SK-N-SH treated with all-trans-retinoic acid at 6 μM for 48 hours (cell line): ENCODE measurements at regions not wholly inside any gene's neighbourhood (a gene's known extent, or its start where the extent isn't known, plus 50 kb on each side); places are given as distances from the start of the nearest gene placed in this dataset.
"Not testable (repeated sequence)": the region's sequence is repeated elsewhere in the genome, so short reads cannot be mapped to it uniquely, and the experiment has no call there.

ENCODE experiments used
- ATAC-seq: fragments of 200-7000 bp; cut with Tn5 transposase; 3 replicates; pipeline ENCODE4 v1.9.1; 2020; ENCODE audit warnings: mild to moderate bottlenecking, moderate library complexity
- ARNTL ChIP-seq: fragments of 450-650 bp; formaldehyde crosslinking; IDR thresholded peaks from 2 replicates; pipeline ENCODE4 v1.5.0; 2020; ENCODE audit warnings: low read depth, mild to moderate bottlenecking, moderate library complexity, borderline replicate concordance
- BACH2 ChIP-seq: fragments of 250-450 bp; sonication (Bioruptor Pico); IDR thresholded peaks from 2 replicates; pipeline ENCODE4 v1.9.0; 2021; ENCODE audit warnings: mild to moderate bottlenecking, borderline replicate concordance
- CSDC2 ChIP-seq: fragments of 250-450 bp; sonication (Bioruptor Pico); IDR thresholded peaks from 2 replicates; pipeline ENCODE4 v1.5.0; 2020; ENCODE audit warnings: mild to moderate bottlenecking, moderate library complexity
- CSRNP3 ChIP-seq: fragments of 250-450 bp; sonication (Bioruptor Pico); IDR thresholded peaks from 2 replicates; pipeline ENCODE4 v1.5.1; 2021; ENCODE audit warnings: mild to moderate bottlenecking, moderate library complexity
- ESRRG ChIP-seq: fragments of 250-450 bp; sonication (Bioruptor Pico); IDR thresholded peaks from 2 replicates; pipeline ENCODE4 v1.6.1; 2021; ENCODE audit warnings: mild to moderate bottlenecking
- GLIS3 ChIP-seq: fragments of 250-450 bp; sonication (Bioruptor Pico); IDR thresholded peaks from 2 replicates; pipeline ENCODE4 v1.5.0; 2020; ENCODE audit warnings: mild to moderate bottlenecking, moderate library complexity
- ISL1 ChIP-seq: fragments of 250-450 bp; sonication (Bioruptor Pico); IDR thresholded peaks from 2 replicates; pipeline ENCODE4 v2.1.2; 2022; ENCODE audit warnings: mild to moderate bottlenecking, moderate library complexity
- OSR1 ChIP-seq: fragments of 250-450 bp; sonication (Bioruptor Pico); IDR thresholded peaks from 2 replicates; pipeline ENCODE4 v1.8.0; 2022; ENCODE audit warnings: moderate library complexity, mild to moderate bottlenecking, inconsistent platforms
- PPARA ChIP-seq: fragments of 250-450 bp; sonication (Bioruptor Pico); IDR thresholded peaks from 2 replicates; pipeline ENCODE4 v1.5.0; 2020; ENCODE audit warnings: mild to moderate bottlenecking, borderline replicate concordance
- RARB ChIP-seq: fragments of 250-450 bp; sonication (Bioruptor Pico); IDR thresholded peaks from 2 replicates; pipeline ENCODE4 v1.8.0; 2021; ENCODE audit warnings: mild to moderate bottlenecking, moderate library complexity
- SNAI2 ChIP-seq: fragments of 250-450 bp; sonication (Bioruptor Pico); IDR thresholded peaks from 2 replicates; pipeline ENCODE4 v1.5.0; 2020; ENCODE audit warnings: mild to moderate bottlenecking, moderate library complexity
- TCF4 ChIP-seq: fragments of 250-450 bp; sonication (Bioruptor Pico); IDR thresholded peaks from 2 replicates; pipeline ENCODE4 v1.8.0; 2021; ENCODE audit warnings: mild to moderate bottlenecking, moderate library complexity, borderline replicate concordance
- TOX ChIP-seq: fragments of 250-450 bp; sonication (Bioruptor Pico); IDR thresholded peaks from 2 replicates; pipeline ENCODE4 v1.8.0; 2021; ENCODE audit warnings: mild to moderate bottlenecking, moderate library complexity, borderline replicate concordance
- ZC3H10 ChIP-seq: fragments of 250-450 bp; sonication (Bioruptor Pico); IDR thresholded peaks from 2 replicates; pipeline ENCODE4 v1.5.1; 2021; ENCODE audit warnings: mild to moderate bottlenecking, moderate library complexity
- ZFP3 ChIP-seq: fragments of 250-450 bp; sonication (Bioruptor Pico); IDR thresholded peaks from 2 replicates; pipeline ENCODE4 v1.5.0; 2020; ENCODE audit warnings: mild to moderate bottlenecking, moderate library complexity
- ZFP30 ChIP-seq: fragments of 450-650 bp; formaldehyde crosslinking; IDR thresholded peaks from 2 replicates; pipeline ENCODE4 v1.5.0; 2022; ENCODE audit warnings: mild to moderate bottlenecking, moderate library complexity
- ZNF565 ChIP-seq: fragments of 450-650 bp; formaldehyde crosslinking; conservative IDR thresholded peaks from 2 replicates; pipeline ENCODE4 v1.5.0; 2020; ENCODE audit warnings: low read depth, mild to moderate bottlenecking, moderate library complexity
- ZNF70 ChIP-seq: fragments of 450-650 bp; formaldehyde crosslinking; IDR thresholded peaks from 2 replicates; pipeline ENCODE4 v1.5.0; 2020; ENCODE audit warnings: mild to moderate bottlenecking, moderate library complexity
- TF ChIP-seq, protein P1 (sequence below): fragments of 250-450 bp; sonication (Bioruptor Pico); IDR thresholded peaks from 2 replicates; pipeline ENCODE4 v1.5.1; 2020; ENCODE audit warnings: low read depth, mild to moderate bottlenecking, moderate library complexity
- TF ChIP-seq, protein P2 (sequence below): fragments of 250-450 bp; sonication (Bioruptor Pico); IDR thresholded peaks from 2 replicates; pipeline ENCODE4 v1.5.0; 2020; ENCODE audit warnings: mild to moderate bottlenecking, moderate library complexity
- TF ChIP-seq, protein P3 (sequence below): fragments of 250-450 bp; sonication (Bioruptor Pico); IDR thresholded peaks from 2 replicates; pipeline ENCODE4 v1.8.0; 2020; ENCODE audit warnings: mild to moderate bottlenecking, moderate library complexity, borderline replicate concordance

GRCh38 chr17:20781260-20781659, 201.7 kb downstream of the CDRT15L2 start (continued):
- TF ChIP-seq, protein P1, sequence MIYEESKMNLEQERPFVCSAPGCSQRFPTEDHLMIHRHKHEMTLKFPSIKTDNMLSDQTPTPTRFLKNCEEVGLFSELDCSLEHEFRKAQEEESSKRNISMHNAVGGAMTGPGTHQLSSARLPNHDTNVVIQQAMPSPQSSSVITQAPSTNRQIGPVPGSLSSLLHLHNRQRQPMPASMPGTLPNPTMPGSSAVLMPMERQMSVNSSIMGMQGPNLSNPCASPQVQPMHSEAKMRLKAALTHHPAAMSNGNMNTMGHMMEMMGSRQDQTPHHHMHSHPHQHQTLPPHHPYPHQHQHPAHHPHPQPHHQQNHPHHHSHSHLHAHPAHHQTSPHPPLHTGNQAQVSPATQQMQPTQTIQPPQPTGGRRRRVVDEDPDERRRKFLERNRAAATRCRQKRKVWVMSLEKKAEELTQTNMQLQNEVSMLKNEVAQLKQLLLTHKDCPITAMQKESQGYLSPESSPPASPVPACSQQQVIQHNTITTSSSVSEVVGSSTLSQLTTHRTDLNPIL (CRISPR knock-in tag): no peak
- TF ChIP-seq ZFP3 (CRISPR knock-in tag): no peak
- no peak for TF ChIP-seq CSDC2
- TF ChIP-seq ISL1 (CRISPR knock-in tag): no peak
- TF ChIP-seq, protein P2, sequence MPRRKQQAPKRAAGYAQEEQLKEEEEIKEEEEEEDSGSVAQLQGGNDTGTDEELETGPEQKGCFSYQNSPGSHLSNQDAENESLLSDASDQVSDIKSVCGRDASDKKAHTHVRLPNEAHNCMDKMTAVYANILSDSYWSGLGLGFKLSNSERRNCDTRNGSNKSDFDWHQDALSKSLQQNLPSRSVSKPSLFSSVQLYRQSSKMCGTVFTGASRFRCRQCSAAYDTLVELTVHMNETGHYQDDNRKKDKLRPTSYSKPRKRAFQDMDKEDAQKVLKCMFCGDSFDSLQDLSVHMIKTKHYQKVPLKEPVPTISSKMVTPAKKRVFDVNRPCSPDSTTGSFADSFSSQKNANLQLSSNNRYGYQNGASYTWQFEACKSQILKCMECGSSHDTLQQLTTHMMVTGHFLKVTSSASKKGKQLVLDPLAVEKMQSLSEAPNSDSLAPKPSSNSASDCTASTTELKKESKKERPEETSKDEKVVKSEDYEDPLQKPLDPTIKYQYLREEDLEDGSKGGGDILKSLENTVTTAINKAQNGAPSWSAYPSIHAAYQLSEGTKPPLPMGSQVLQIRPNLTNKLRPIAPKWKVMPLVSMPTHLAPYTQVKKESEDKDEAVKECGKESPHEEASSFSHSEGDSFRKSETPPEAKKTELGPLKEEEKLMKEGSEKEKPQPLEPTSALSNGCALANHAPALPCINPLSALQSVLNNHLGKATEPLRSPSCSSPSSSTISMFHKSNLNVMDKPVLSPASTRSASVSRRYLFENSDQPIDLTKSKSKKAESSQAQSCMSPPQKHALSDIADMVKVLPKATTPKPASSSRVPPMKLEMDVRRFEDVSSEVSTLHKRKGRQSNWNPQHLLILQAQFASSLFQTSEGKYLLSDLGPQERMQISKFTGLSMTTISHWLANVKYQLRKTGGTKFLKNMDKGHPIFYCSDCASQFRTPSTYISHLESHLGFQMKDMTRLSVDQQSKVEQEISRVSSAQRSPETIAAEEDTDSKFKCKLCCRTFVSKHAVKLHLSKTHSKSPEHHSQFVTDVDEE (CRISPR knock-in tag): no peak
- TF ChIP-seq SNAI2 (CRISPR knock-in tag): no peak
- no peak for TF ChIP-seq ZNF565
- no peak for TF ChIP-seq ZC3H10 (CRISPR knock-in tag)
- TF ChIP-seq OSR1: no peak
- no peak for TF ChIP-seq ARNTL (CRISPR knock-in tag)
- no peak for TF ChIP-seq TOX (CRISPR knock-in tag)

DNA sequence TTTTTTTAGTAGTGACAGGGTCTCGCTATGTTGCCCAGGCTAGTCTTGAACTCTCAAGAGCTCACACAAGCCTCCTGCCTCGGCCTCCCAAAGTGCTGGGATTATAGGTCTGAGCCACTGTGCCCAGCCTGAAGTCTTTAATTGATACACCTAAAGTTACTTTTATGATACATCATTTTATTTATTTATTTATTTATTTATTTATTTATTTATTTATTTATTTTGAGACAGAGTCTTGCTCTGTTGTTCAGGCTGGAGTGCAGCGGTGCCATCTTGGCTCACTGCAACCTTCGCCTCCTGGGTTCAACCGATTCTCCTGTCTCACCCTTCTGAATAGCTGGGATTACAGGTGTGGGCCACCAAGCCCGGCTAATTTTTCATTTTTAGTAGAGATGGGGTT, 202.3 kb downstream of the CDRT15L2 start:
- not testable (repeated sequence) for ATAC-seq

GRCh38 chr17:20783091-20783490, 203.6 kb downstream of the CDRT15L2 start:
- no peak for TF ChIP-seq SNAI2 (CRISPR knock-in tag)
- no peak for TF ChIP-seq PPARA (CRISPR knock-in tag)
- TF ChIP-seq ZNF70 (CRISPR knock-in tag): no peak
- no peak for TF ChIP-seq ZNF565
- no peak for TF ChIP-seq CSDC2
- TF ChIP-seq, protein P3, sequence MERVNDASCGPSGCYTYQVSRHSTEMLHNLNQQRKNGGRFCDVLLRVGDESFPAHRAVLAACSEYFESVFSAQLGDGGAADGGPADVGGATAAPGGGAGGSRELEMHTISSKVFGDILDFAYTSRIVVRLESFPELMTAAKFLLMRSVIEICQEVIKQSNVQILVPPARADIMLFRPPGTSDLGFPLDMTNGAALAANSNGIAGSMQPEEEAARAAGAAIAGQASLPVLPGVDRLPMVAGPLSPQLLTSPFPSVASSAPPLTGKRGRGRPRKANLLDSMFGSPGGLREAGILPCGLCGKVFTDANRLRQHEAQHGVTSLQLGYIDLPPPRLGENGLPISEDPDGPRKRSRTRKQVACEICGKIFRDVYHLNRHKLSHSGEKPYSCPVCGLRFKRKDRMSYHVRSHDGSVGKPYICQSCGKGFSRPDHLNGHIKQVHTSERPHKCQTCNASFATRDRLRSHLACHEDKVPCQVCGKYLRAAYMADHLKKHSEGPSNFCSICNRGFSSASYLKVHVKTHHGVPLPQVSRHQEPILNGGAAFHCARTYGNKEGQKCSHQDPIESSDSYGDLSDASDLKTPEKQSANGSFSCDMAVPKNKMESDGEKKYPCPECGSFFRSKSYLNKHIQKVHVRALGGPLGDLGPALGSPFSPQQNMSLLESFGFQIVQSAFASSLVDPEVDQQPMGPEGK (CRISPR knock-in tag): no peak
- no peak for TF ChIP-seq TCF4
- no peak for TF ChIP-seq GLIS3
- no peak for TF ChIP-seq BACH2 (CRISPR knock-in tag)
- TF ChIP-seq OSR1: no peak
- TF ChIP-seq CSRNP3 (CRISPR knock-in tag): no peak
- TF ChIP-seq ZFP30 (CRISPR knock-in tag): no peak
- no peak for TF ChIP-seq TOX (CRISPR knock-in tag)
- TF ChIP-seq ESRRG (CRISPR knock-in tag): no peak
- TF ChIP-seq RARB (CRISPR knock-in tag): no peak
- TF ChIP-seq, protein P1 (CRISPR knock-in tag): no peak
- TF ChIP-seq, protein P2 (CRISPR knock-in tag): no peak
- no peak for TF ChIP-seq ZFP3 (CRISPR knock-in tag)
- TF ChIP-seq ZC3H10 (CRISPR knock-in tag): no peak
- no peak for TF ChIP-seq ARNTL (CRISPR knock-in tag)
- TF ChIP-seq, all 23 proteins: peak for 0
- ATAC-seq: no peak
